DND-41 (cell line): ENCODE measurements at regions not wholly inside any gene's neighbourhood (a gene's known extent, or its start where the extent isn't known, plus 50 kb on each side); places are given as distances from the start of the nearest gene placed in this dataset.
"Not testable (repeated sequence)": the region's sequence is repeated elsewhere in the genome, so short reads cannot be mapped to it uniquely, and the experiment has no call there.

Source experiments
- CTCF ChIP-seq: IDR thresholded peaks from 2 replicates; pipeline ENCODE4 v1.5.1; 2012; ENCODE audit warnings: borderline replicate concordance, low read length, moderate library complexity, mild to moderate bottlenecking; ENCODE audit not compliant: poor library complexity, severe bottlenecking; ENCODE audit errors: extremely low read depth
- EZH2 ChIP-seq: IDR thresholded peaks from 3 replicates; pipeline ENCODE4 v1.6.1; 2012; ENCODE audit warnings: borderline replicate concordance, low read depth, mild to moderate bottlenecking, moderate library complexity, low read length, inconsistent platforms; ENCODE audit not compliant: severe bottlenecking

GRCh38 chr4:12461576-12461975 lies 1022.6 kb downstream of the RAB28 start:
- not testable (repeated sequence) for TF ChIP-seq CTCF, EZH2
